SK-N-SH (cell line): ENCODE measurements at regions not wholly inside any gene's neighbourhood (a gene's known extent, or its start where the extent isn't known, plus 50 kb on each side); places are given as distances from the start of the nearest gene placed in this dataset.

Experiments used
- CTCF ChIA-PET: fragments of 300-600, 350-600 bp; formaldehyde crosslinking; extraction: SDS; loops from one replicate; lab custom pipeline; 2021; lab: Yijun Ruan, JAX
- POLR2A ChIA-PET: fragments of 350-600 bp; sonication (Branson Sonifier 250); formaldehyde crosslinking; extraction: SDS; loops from one replicate; lab custom pipeline; 2020; ENCODE audit warnings: antibody characterized with exemption, inconsistent platforms; lab: Yijun Ruan, JAX
- DNase-seq: peaks from one replicate; pipeline ENCODE4 v3.0.0; 2012
- H2AFZ ChIP-seq: fragments of 200-600 bp; sonication (generic); 2 replicates; pipeline ENCODE4 v1.8.1; 2016; ENCODE audit warnings: antibody characterized with exemption, mild to moderate bottlenecking, low read depth
- H3F3A ChIP-seq: fragments of 200-600 bp; sonication (generic); replicated peaks from 2 replicates; pipeline ENCODE3; 2016; ENCODE audit warnings: antibody characterized with exemption, mild to moderate bottlenecking; ENCODE audit not compliant: insufficient read depth
- H3K27ac ChIP-seq, 2 experiments: fragments of 200-500 bp in 1 of 2; fragments of 200-600 bp in 1 of 2; sonication (Bioruptor generic) in 1 of 2; sonication (generic), shearing (Covaris generic) in 1 of 2; 2 replicates each; pipeline versions ENCODE4 v1.5.1 to v1.6.1; 2014 to 2016; ENCODE audit warnings: low read depth in 2 of 2, inconsistent platforms in 1 of 2, low read length in 1 of 2, mild to moderate bottlenecking in 1 of 2, mixed read lengths in 1 of 2
- H3K27me3 ChIP-seq: fragments of 200-600 bp; sonication (generic), shearing (Covaris generic); 2 replicates; pipeline ENCODE4 v1.6.1; 2016; ENCODE audit warnings: mixed run types; ENCODE audit not compliant: insufficient read depth
- H3K36me3 ChIP-seq, 2 experiments: fragments of 200-500 bp in 1 of 2; fragments of 200-600 bp in 1 of 2; sonication (Bioruptor generic) in 1 of 2; sonication (generic) in 1 of 2; replicated peaks in 1 of 2; 2 replicates each; pipeline versions ENCODE3 to v1.5.1; 2014 to 2016; ENCODE audit warnings: low read length in 1 of 2, mild to moderate bottlenecking in 1 of 2; ENCODE audit not compliant: insufficient read depth in 2 of 2, control insufficient read depth in 1 of 2
- H3K4me1 ChIP-seq, 2 experiments: fragments of 200-500 bp in 1 of 2; fragments of 200-600 bp in 1 of 2; sonication (Bioruptor generic) in 1 of 2; sonication (generic), shearing (Covaris generic) in 1 of 2; 2 replicates each; pipeline versions ENCODE4 v1.5.1 to v1.6.1; 2014 to 2016; ENCODE audit warnings: low read depth in 1 of 2, low read length in 1 of 2, mixed run types in 1 of 2; ENCODE audit not compliant: insufficient read depth in 2 of 2, control insufficient read depth in 1 of 2
- H3K4me2 ChIP-seq: fragments of 200-600 bp; sonication (generic), shearing (Covaris generic); 2 replicates; pipeline ENCODE4 v1.6.1; 2017; ENCODE audit warnings: mixed run types
- H3K4me3 ChIP-seq, 2 experiments: fragments of 200-500 bp in 1 of 2; fragments of 200-600 bp in 1 of 2; sonication (Bioruptor generic) in 1 of 2; sonication (generic), shearing (Covaris generic) in 1 of 2; 2 replicates each; pipeline versions ENCODE4 v1.5.1 to v1.8.1; 2014 to 2016; ENCODE audit warnings: low read depth in 2 of 2, inconsistent platforms in 1 of 2, low read length in 1 of 2, mild to moderate bottlenecking in 1 of 2, mixed read lengths in 1 of 2, moderate library complexity in 1 of 2
- H3K79me2 ChIP-seq: fragments of 200-600 bp; sonication (generic); 2 replicates; pipeline ENCODE4 v1.8.1; 2017; ENCODE audit warnings: mild to moderate bottlenecking; ENCODE audit not compliant: insufficient read depth
- H3K9ac ChIP-seq: fragments of 200-600 bp; sonication (generic); 2 replicates; pipeline ENCODE4 v1.6.1; 2017; ENCODE audit warnings: mixed run types
- H3K9me2 ChIP-seq: fragments of 200-600 bp; sonication (generic); 2 replicates; pipeline ENCODE4 v1.6.1; 2017; ENCODE audit warnings: mixed run types
- H3K9me3 ChIP-seq: fragments of 200-600 bp; sonication (generic); 2 replicates; pipeline ENCODE4 v1.6.1; 2017; ENCODE audit warnings: mixed run types, mild to moderate bottlenecking, moderate library complexity
- H4K20me1 ChIP-seq: fragments of 200-600 bp; sonication (generic); 2 replicates; pipeline ENCODE4 v1.6.1; 2017; ENCODE audit warnings: mild to moderate bottlenecking, mixed run types; ENCODE audit not compliant: insufficient read depth
- ELF1 ChIP-seq: IDR thresholded peaks from 2 replicates; pipeline ENCODE4 v1.4.0; 2012
- EP300 ChIP-seq, 2 experiments: IDR thresholded peaks; 2 replicates each; pipeline versions ENCODE4 v1.4.0 to v1.6.1; 2012; ENCODE audit warnings: borderline replicate concordance in 1 of 2, low read depth in 1 of 2, low read length in 1 of 2
- FOSL2 ChIP-seq: IDR thresholded peaks from 2 replicates; pipeline ENCODE4 v1.4.0; 2012; ENCODE audit warnings: low read depth, mild to moderate bottlenecking, moderate library complexity, borderline replicate concordance
- FOXJ3 ChIP-seq: sonication (generic); formaldehyde crosslinking; IDR thresholded peaks from 2 replicates; pipeline ENCODE4 v1.5.1; 2020; ENCODE audit warnings: mild to moderate bottlenecking, missing genetic modification reagents
- GABPA ChIP-seq: IDR thresholded peaks from 2 replicates; pipeline ENCODE4 v1.4.0; 2012; ENCODE audit warnings: low read depth, mild to moderate bottlenecking
- MEF2A ChIP-seq: IDR thresholded peaks from 2 replicates; pipeline ENCODE4 v1.4.0; 2012; ENCODE audit warnings: low read depth, borderline replicate concordance
- NFIC ChIP-seq: IDR thresholded peaks from 2 replicates; pipeline ENCODE4 v1.4.0; 2012; ENCODE audit warnings: borderline replicate concordance
- NRF1 ChIP-seq: IDR thresholded peaks from 2 replicates; pipeline ENCODE4 v1.6.1; 2012; ENCODE audit warnings: low read depth, mild to moderate bottlenecking, low read length
- PBX3 ChIP-seq: IDR thresholded peaks from 2 replicates; pipeline ENCODE4; 2012
- RAD21 ChIP-seq: IDR thresholded peaks from 2 replicates; pipeline ENCODE4 v1.6.1; 2012; ENCODE audit warnings: mild to moderate bottlenecking, low read length
- RCOR1 ChIP-seq: fragments of 150-350 bp; IDR thresholded peaks from 2 replicates; pipeline ENCODE4 v1.6.1; 2017; ENCODE audit warnings: antibody characterized with exemption, low read length
- YY1 ChIP-seq: IDR thresholded peaks from 2 replicates; pipeline ENCODE4 v1.4.0; 2012; ENCODE audit warnings: low read depth, mild to moderate bottlenecking
- WGBS: methylation state at CpG from one replicate; pipeline ENCODE4 v1.1.6; 2017; ENCODE audit warnings: low lambda C conversion rate; 5-methylcytosine and 5-hydroxymethylcytosine counted together
- TF ChIP-seq, protein P1 (sequence below): IDR thresholded peaks from 2 replicates; pipeline ENCODE4 v1.4.0; 2012; ENCODE audit warnings: low read depth
- TF ChIP-seq, protein P2 (sequence below): IDR thresholded peaks from 2 replicates; pipeline ENCODE4 v1.4.0; 2012; ENCODE audit warnings: low read depth, borderline replicate concordance

DNA sequence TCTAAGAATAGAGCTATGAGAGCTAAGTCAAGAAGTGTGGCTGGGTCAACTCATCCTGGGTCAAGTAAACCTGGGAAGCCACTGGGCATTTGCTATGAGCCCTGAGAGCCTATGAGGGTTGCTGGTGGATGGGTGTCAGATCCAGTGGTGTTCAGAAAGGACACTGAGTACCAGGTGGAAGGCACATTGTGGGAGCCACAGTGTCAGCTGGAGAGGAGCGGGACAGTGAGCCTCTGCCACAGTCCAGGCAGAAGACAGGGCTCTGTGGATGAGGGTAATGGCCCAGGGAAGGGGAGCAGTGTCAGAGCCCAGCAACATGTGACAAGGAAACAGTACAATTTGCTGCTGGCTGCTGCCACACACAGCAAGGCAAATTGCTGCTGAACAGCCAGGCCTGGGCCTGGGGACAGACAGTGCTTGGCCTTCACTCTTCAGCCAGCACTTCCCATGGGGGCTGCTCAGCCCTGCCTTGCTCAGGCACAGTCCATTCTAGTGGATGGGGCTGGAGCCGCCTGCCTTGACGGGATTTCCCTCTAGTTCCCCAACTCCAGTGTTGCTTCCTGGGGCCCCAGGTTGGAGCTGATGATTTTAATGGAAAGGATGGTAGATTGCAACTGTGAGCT is 90.9 kb upstream of the CHST15 start:
- no peaks in the 10 kb centered on the region for H3F3A ChIP-seq
- H3K4me1 ChIP-seq = no peaks in the 10 kb centered on the region
- no peaks in the 10 kb centered on the region for H3K36me3 ChIP-seq
- no peak for DNase-seq
- no peaks in the 10 kb centered on the region for H3K79me2 ChIP-seq
- ChIA-PET CTCF (interaction anchor here (1.3 kb wide), 1 partner anchor 9 kb away, joined by 3 read pairs; no protein-coding TSS in a partner anchor), POLR2A (no interaction called here)
- H4K20me1 ChIP-seq = no peaks in the 10 kb centered on the region
- TF ChIP-seq ELF1 = no peak
- no peak for TF ChIP-seq YY1
- TF ChIP-seq FOXJ3 = no peak
- TF ChIP-seq, protein P1, sequence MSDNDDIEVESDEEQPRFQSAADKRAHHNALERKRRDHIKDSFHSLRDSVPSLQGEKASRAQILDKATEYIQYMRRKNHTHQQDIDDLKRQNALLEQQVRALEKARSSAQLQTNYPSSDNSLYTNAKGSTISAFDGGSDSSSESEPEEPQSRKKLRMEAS = no peak
- no peak for TF ChIP-seq MEF2A
- TF ChIP-seq NFIC = no peak
- no peak for TF ChIP-seq GABPA
- TF ChIP-seq FOSL2 = no peak
- TF ChIP-seq RAD21 = no peak
- no peaks in the 10 kb centered on the region for H3K27me3 ChIP-seq
- H3K9me2 ChIP-seq = no peaks in the 10 kb centered on the region
- no peaks in the 10 kb centered on the region for H3K9me3 ChIP-seq
- H3K4me3 ChIP-seq = no peak overlapping the region
- WGBS = 51% methylated on average over 3 of the region's 3 CpGs
- no peak overlapping the region for H3K4me2 ChIP-seq
- H3K9ac ChIP-seq = no peak overlapping the region
- H3K27ac ChIP-seq = no peak overlapping the region
- H2AFZ ChIP-seq = no peak overlapping the region

GRCh38 chr10:124183617-124184016 is 90.2 kb upstream of the CHST15 start:
- Histone ChIP-seq H3F3A (no peaks in the 10 kb centered on the region), H3K36me3 (no peaks in the 10 kb centered on the region), H3K9me2 (no peaks in the 10 kb centered on the region), H3K9ac (no peak overlapping the region), H3K9me3 (no peaks in the 10 kb centered on the region), H2AFZ (no peak overlapping the region), H3K27ac (no peak overlapping the region), H3K4me1 (no peaks in the 10 kb centered on the region), H3K79me2 (no peaks in the 10 kb centered on the region), H3K27me3 (no peaks in the 10 kb centered on the region), H4K20me1 (no peaks in the 10 kb centered on the region), H3K4me3 (no peak overlapping the region), H3K4me2 (no peak overlapping the region)
- TF ChIP-seq FOXJ3 (no peak), EP300 (IDR thresholded peaks at IDR 0.05; ENCODE audit: borderline replicate concordance in 1 of 2, low read depth in 1 of 2, low read length in 1 of 2) (no peak), MEF2A (no peak), GABPA (no peak), RCOR1 (no peak), NFIC (no peak), PBX3 (no peak), NRF1 (no peak)
- TF ChIP-seq, protein P2, sequence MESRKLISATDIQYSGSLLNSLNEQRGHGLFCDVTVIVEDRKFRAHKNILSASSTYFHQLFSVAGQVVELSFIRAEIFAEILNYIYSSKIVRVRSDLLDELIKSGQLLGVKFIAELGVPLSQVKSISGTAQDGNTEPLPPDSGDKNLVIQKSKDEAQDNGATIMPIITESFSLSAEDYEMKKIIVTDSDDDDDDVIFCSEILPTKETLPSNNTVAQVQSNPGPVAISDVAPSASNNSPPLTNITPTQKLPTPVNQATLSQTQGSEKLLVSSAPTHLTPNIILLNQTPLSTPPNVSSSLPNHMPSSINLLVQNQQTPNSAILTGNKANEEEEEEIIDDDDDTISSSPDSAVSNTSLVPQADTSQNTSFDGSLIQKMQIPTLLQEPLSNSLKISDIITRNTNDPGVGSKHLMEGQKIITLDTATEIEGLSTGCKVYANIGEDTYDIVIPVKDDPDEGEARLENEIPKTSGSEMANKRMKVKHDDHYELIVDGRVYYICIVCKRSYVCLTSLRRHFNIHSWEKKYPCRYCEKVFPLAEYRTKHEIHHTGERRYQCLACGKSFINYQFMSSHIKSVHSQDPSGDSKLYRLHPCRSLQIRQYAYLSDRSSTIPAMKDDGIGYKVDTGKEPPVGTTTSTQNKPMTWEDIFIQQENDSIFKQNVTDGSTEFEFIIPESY = no peak
- ChIA-PET POLR2A (no interaction called here), CTCF (no interaction called here)
- WGBS = 53% methylated on average over 5 of the region's 7 CpGs
- no peak for DNase-seq
